ENCODE measurements at regions not wholly inside any gene's neighbourhood (a gene's known extent, or its start where the extent isn't known, plus 50 kb on each side); places are given as distances from the start of the nearest gene placed in this dataset.

DNA sequence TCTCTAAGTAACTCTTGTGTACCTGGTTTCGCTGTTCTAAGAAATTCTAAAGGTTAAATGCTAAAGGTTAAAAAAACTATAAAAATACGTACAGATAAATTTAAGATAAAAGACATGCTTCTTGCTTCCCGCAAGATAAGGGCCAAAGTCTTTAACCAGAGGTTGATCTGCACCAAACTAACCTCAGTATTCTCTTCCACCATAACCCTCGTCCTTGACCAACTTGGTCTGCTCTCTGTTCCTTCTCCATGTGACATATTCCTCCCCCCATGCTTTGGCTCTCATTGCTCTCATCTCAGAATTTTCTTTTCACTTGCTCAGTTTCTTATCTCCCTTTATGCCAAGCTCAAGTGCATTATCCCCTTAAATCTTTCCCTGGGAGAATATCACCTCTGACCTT lies 330.5 kb upstream of the ZFHX3 start:
- TF ChIP-seq FOXK2 (IDR thresholded peaks at IDR 0.05) = no peak
- TF ChIP-seq SP1 (IDR thresholded peaks at IDR 0.05) = no peak

All from HEK293T (cell line).